ENCODE measurements at regions not wholly inside any gene's neighbourhood (a gene's known extent, or its start where the extent isn't known, plus 50 kb on each side); places are given as distances from the start of the nearest gene placed in this dataset.

- Histone ChIP-seq H3K4me3 (ENCODE audit: low read length, poor library complexity, severe bottlenecking) (peak overlapping the region; percentile 3), H3K9ac (ENCODE audit: low read depth, low read length, poor library complexity, severe bottlenecking) (peak overlapping the region; percentile 49), H3K4me1 (ENCODE audit: insufficient read depth, low read length, poor library complexity, severe bottlenecking) (peaks cover 10% of the 10 kb centered on the region), H3K36me3 (ENCODE audit: insufficient read depth, low read length) (no peaks in the 10 kb centered on the region), H3F3A (ENCODE audit: low read depth) (no peaks in the 10 kb centered on the region), H2AFZ (ENCODE audit: low read length) (peak overlapping the region; percentile 57; the same call in 1 of the 2 replicates), H4K20me1 (ENCODE audit: insufficient read depth, low read length, poor library complexity, severe bottlenecking) (no peaks in the 10 kb centered on the region), H3K9me2 (replicated peaks; ENCODE audit: low read depth, low read length) (no peaks in the 10 kb centered on the region), H3K4me2 (ENCODE audit: low read depth, low read length, poor library complexity, severe bottlenecking) (peak overlapping the region; percentile 3), H3K27me3 (ENCODE audit: insufficient read depth, low read length, poor library complexity, severe bottlenecking) (no peaks in the 10 kb centered on the region), H3K79me2 (ENCODE audit: insufficient read depth, low read length) (no peaks in the 10 kb centered on the region), H3K9me3 (ENCODE audit: insufficient read depth, low read depth, low read length) (no peaks in the 10 kb centered on the region)
- TF ChIP-seq CTCF (conservative IDR thresholded peaks at IDR 0.05; ENCODE audit: low read length), result no peak
- no peak for TF ChIP-seq EZH2phosphoT487 (IDR thresholded peaks at IDR 0.05; ENCODE audit: borderline replicate concordance)
These were observed 537.5 kb upstream of the CCDC54 start for GRCh38 chr3:106839576-106840280.

- Histone ChIP-seq H3K4me2 (ENCODE audit: low read depth, low read length, poor library complexity, severe bottlenecking) (peak overlapping the region; percentile 3), H3K79me2 (ENCODE audit: insufficient read depth, low read length) (no peaks in the 10 kb centered on the region), H3F3A (ENCODE audit: low read depth) (no peaks in the 10 kb centered on the region), H3K9me2 (replicated peaks; ENCODE audit: low read depth, low read length) (no peaks in the 10 kb centered on the region), H2AFZ (ENCODE audit: low read length) (peak overlapping the region; percentile 57; the same call in 1 of the 2 replicates), H4K20me1 (ENCODE audit: insufficient read depth, low read length, poor library complexity, severe bottlenecking) (no peaks in the 10 kb centered on the region), H3K9ac (ENCODE audit: low read depth, low read length, poor library complexity, severe bottlenecking) (peak overlapping the region; percentile 49), H3K9me3 (ENCODE audit: insufficient read depth, low read depth, low read length) (no peaks in the 10 kb centered on the region), H3K4me1 (ENCODE audit: insufficient read depth, low read length, poor library complexity, severe bottlenecking) (peaks cover 10% of the 10 kb centered on the region), H3K36me3 (ENCODE audit: insufficient read depth, low read length) (no peaks in the 10 kb centered on the region), H3K27me3 (ENCODE audit: insufficient read depth, low read length, poor library complexity, severe bottlenecking) (no peaks in the 10 kb centered on the region), H3K4me3 (ENCODE audit: low read length, poor library complexity, severe bottlenecking) (peak overlapping the region; percentile 3)
- TF ChIP-seq CTCF (conservative IDR thresholded peaks at IDR 0.05; ENCODE audit: low read length), result no peak
- TF ChIP-seq EZH2phosphoT487 (IDR thresholded peaks at IDR 0.05; ENCODE audit: borderline replicate concordance), result no peak
These were observed 536.9 kb upstream of the CCDC54 start for GRCh38 chr3:106840319-106840718.

- no peaks in the 10 kb centered on the region for H3K79me2 ChIP-seq (ENCODE audit: insufficient read depth, low read length)
- no peaks in the 10 kb centered on the region for H3F3A ChIP-seq (ENCODE audit: low read depth)
- no peak overlapping the region for H3K4me3 ChIP-seq (ENCODE audit: low read length, poor library complexity, severe bottlenecking)
- peaks cover 10% of the 10 kb centered on the region for H3K4me1 ChIP-seq (ENCODE audit: insufficient read depth, low read length, poor library complexity, severe bottlenecking)
- H3K27me3 ChIP-seq (ENCODE audit: insufficient read depth, low read length, poor library complexity, severe bottlenecking), result no peaks in the 10 kb centered on the region
- no peaks in the 10 kb centered on the region for H3K9me3 ChIP-seq (ENCODE audit: insufficient read depth, low read depth, low read length)
- no peak for TF ChIP-seq CTCF (conservative IDR thresholded peaks at IDR 0.05; ENCODE audit: low read length)
- TF ChIP-seq EZH2phosphoT487 (IDR thresholded peaks at IDR 0.05; ENCODE audit: borderline replicate concordance), result no peak
- H3K4me2 ChIP-seq (ENCODE audit: low read depth, low read length, poor library complexity, severe bottlenecking), result no peak overlapping the region
- no peaks in the 10 kb centered on the region for H3K36me3 ChIP-seq (ENCODE audit: insufficient read depth, low read length)
- no peaks in the 10 kb centered on the region for H4K20me1 ChIP-seq (ENCODE audit: insufficient read depth, low read length, poor library complexity, severe bottlenecking)
- no peak overlapping the region for H2AFZ ChIP-seq (ENCODE audit: low read length)
- H3K9me2 ChIP-seq (replicated peaks; ENCODE audit: low read depth, low read length), result no peaks in the 10 kb centered on the region
- H3K9ac ChIP-seq (ENCODE audit: low read depth, low read length, poor library complexity, severe bottlenecking), result no peak overlapping the region
These were observed 535.1 kb upstream of the CCDC54 start for GRCh38 chr3:106842151-106842550.
